ENCODE measurements at regions not wholly inside any gene's neighbourhood (a gene's known extent, or its start where the extent isn't known, plus 50 kb on each side); places are given as distances from the start of the nearest gene placed in this dataset.

GRCh38 chr5:2223303-2223702 lies 340.6 kb upstream of the IRX4 start:
- DNase-seq (ENCODE audit: low read depth in 4 of 4, low spot score in 2 of 4): no peak

GRCh38 chr5:2222246-2222992 lies 339.7 kb upstream of the IRX4 start:
- no peak for DNase-seq (ENCODE audit: low read depth in 4 of 4, low spot score in 2 of 4)

- no peak for DNase-seq (ENCODE audit: low read depth in 4 of 4, low spot score in 2 of 4)
Measured at GRCh38 chr5:2221450-2221849, 338.7 kb upstream of the IRX4 start.

GRCh38 chr5:2220741-2221140 lies 338.0 kb upstream of the IRX4 start:
- DNase-seq (ENCODE audit: low read depth in 4 of 4, low spot score in 2 of 4): no peak

- no peak for DNase-seq (ENCODE audit: low read depth in 4 of 4, low spot score in 2 of 4)
Measured at GRCh38 chr5:2219149-2219776, 336.5 kb upstream of the IRX4 start.

GRCh38 chr5:2217219-2217618 lies 334.5 kb upstream of the IRX4 start:
- DNase-seq (ENCODE audit: low read depth in 4 of 4, low spot score in 2 of 4): no peak

- no peak for DNase-seq (ENCODE audit: low read depth in 4 of 4, low spot score in 2 of 4)
Measured at GRCh38 chr5:2214910-2215590, 332.3 kb upstream of the IRX4 start.

- no peak for DNase-seq (ENCODE audit: low read depth in 4 of 4, low spot score in 2 of 4)
Measured at GRCh38 chr5:2213121-2213730, 330.5 kb upstream of the IRX4 start.

GRCh38 chr5:2212481-2212880 lies 329.8 kb upstream of the IRX4 start:
- DNase-seq (ENCODE audit: low read depth in 4 of 4, low spot score in 2 of 4): no peak

GRCh38 chr5:2208239-2208544 lies 325.5 kb upstream of the IRX4 start:
- DNase-seq (ENCODE audit: low read depth in 4 of 4, low spot score in 2 of 4): no peak

- DNase-seq (ENCODE audit: low read depth in 4 of 4, low spot score in 2 of 4): no peak
Measured at GRCh38 chr5:2207416-2208238, 324.9 kb upstream of the IRX4 start.

- DNase-seq (ENCODE audit: low read depth in 4 of 4, low spot score in 2 of 4): no peak
Measured at GRCh38 chr5:2207109-2207399, 324.3 kb upstream of the IRX4 start.

GRCh38 chr5:2206293-2207108 lies 323.8 kb upstream of the IRX4 start:
- no peak for DNase-seq (ENCODE audit: low read depth in 4 of 4, low spot score in 2 of 4)

GRCh38 chr5:2205596-2206226 lies 323.0 kb upstream of the IRX4 start:
- DNase-seq (ENCODE audit: low read depth in 4 of 4, low spot score in 2 of 4): no peak

- no peak for DNase-seq (ENCODE audit: low read depth in 4 of 4, low spot score in 2 of 4)
Measured at GRCh38 chr5:2205185-2205585, 322.5 kb upstream of the IRX4 start.

- DNase-seq (ENCODE audit: low read depth in 4 of 4, low spot score in 2 of 4): no peak
Measured at GRCh38 chr5:2204366-2205184, 321.9 kb upstream of the IRX4 start.

GRCh38 chr5:2203774-2204173 lies 321.0 kb upstream of the IRX4 start:
- no peak for DNase-seq (ENCODE audit: low read depth in 4 of 4, low spot score in 2 of 4)

- no peak for DNase-seq (ENCODE audit: low read depth in 4 of 4, low spot score in 2 of 4)
Measured at GRCh38 chr5:2201832-2202231, 319.1 kb upstream of the IRX4 start.

GRCh38 chr5:2201421-2201820 lies 318.7 kb upstream of the IRX4 start:
- no peak for DNase-seq (ENCODE audit: low read depth in 4 of 4, low spot score in 2 of 4)

Data from left renal cortex interstitium (tissue), 4 donors.